ENCODE measurements at regions not wholly inside any gene's neighbourhood (a gene's known extent, or its start where the extent isn't known, plus 50 kb on each side); places are given as distances from the start of the nearest gene placed in this dataset.

- TF ChIP-seq CTCF (IDR thresholded peaks at IDR 0.05), result no peak
- TF ChIP-seq POLR2A (IDR thresholded peaks at IDR 0.05), result no peak
These were observed 577.2 kb upstream of the EDIL3 start for GRCh38 chr5:84961903-84962302.
